T-helper 1 cell treated with Interleukin-12 subunit alpha and Interleukin-12 subunit beta and Interleukin-4 antibody, amounts not matched to agents 30 μg/mL and 1 μg/mL, for 36 hours (primary cell): ENCODE measurements at regions not wholly inside any gene's neighbourhood (a gene's known extent, or its start where the extent isn't known, plus 50 kb on each side); places are given as distances from the start of the nearest gene placed in this dataset.
"Not testable (repeated sequence)": the region's sequence is repeated elsewhere in the genome, so short reads cannot be mapped to it uniquely, and the experiment has no call there.

ENCODE experiments used
- H3K27ac Mint-ChIP-seq: one replicate; pipeline ENCODE4 v1.8.0; 2021; ENCODE audit warnings: mild to moderate bottlenecking, mixed read lengths
- H3K27me3 Mint-ChIP-seq: one replicate; pipeline ENCODE4 v1.8.0; 2021; ENCODE audit warnings: low read depth, mixed read lengths
- H3K36me3 Mint-ChIP-seq: one replicate; pipeline ENCODE4 v1.8.0; 2021; ENCODE audit warnings: low read depth, mixed read lengths
- H3K4me1 Mint-ChIP-seq: one replicate; pipeline ENCODE4 v1.8.0; 2021; ENCODE audit warnings: low read depth, mixed read lengths
- H3K4me3 Mint-ChIP-seq: one replicate; pipeline ENCODE4 v1.8.0; 2021; ENCODE audit warnings: mild to moderate bottlenecking, moderate library complexity, mixed read lengths
- H3K9me3 Mint-ChIP-seq: one replicate; pipeline ENCODE4 v1.8.0; 2021; ENCODE audit warnings: mixed read lengths

DNA sequence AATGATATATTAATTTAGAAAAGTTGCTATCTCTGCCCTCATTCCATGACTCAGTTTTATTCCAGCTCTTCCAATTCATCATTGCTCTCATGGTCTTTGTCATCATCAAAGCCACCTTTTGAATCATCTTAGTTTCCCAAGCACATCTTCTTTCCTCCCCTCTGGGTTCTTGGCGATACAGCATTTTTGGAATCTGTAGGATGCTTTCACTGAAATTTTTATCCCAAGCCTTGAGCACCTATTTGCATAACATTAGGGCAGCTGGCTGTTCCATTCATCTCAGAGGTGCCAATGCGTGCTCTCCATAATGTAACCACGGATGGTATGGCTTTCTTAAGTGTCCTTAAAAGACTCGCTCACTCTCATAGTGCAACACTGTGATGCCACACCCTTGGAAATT is 100.4 kb downstream of the SNX5 start:
- H3K27ac Mint-ChIP-seq, result no peak overlapping the region
- no peaks in the 10 kb centered on the region for H3K36me3 Mint-ChIP-seq
- no peak overlapping the region for H3K4me3 Mint-ChIP-seq
- H3K9me3 Mint-ChIP-seq, result no peaks in the 10 kb centered on the region
- peaks cover 5% of the 10 kb centered on the region for H3K4me1 Mint-ChIP-seq
- H3K27me3 Mint-ChIP-seq, result peaks cover 16% of the 10 kb centered on the region

- peaks cover 5% of the 10 kb centered on the region for H3K4me1 Mint-ChIP-seq
- H3K36me3 Mint-ChIP-seq, result no peaks in the 10 kb centered on the region
- H3K27ac Mint-ChIP-seq, result no peak overlapping the region
- H3K4me3 Mint-ChIP-seq, result no peak overlapping the region
- H3K9me3 Mint-ChIP-seq, result no peaks in the 10 kb centered on the region
- H3K27me3 Mint-ChIP-seq, result peaks cover 20% of the 10 kb centered on the region
Observed at GRCh38 chr20:17867131-17867925, 101.3 kb downstream of the SNX5 start.

DNA sequence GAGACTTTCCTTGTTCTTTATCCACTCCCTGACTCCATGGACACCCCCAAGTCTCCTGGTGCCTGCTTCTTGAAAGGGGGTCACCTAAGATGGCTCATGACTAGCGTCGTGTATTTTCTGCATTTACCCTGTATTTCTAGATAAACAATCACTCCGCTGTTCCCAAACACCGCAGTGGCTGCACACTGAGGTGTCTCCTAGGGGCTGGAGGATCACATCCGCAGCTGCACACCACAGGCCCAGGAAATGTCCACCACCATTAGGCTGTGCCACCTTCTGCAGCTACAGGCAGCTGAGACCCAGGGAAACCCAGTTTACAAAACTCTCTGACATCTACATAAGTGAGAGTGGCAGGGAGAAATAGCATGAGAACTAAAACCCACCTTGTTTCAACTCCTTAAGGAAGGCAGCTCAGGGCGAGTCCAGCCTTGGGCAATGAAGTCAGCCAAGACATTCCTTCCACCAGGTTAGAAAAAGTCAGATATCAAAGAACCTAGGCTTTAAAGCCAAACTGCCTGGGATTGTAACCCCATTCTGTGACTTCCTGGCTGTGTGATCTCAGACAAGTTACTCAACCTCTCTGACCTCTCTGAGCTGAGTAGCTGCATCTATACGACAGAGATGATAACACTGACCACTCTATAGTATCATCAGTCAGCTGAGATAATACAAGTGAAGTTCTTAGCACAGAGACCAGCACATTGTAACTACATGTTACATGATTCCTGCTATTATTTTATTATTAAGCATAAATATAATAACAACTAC is 102.2 kb downstream of the SNX5 start:
- Mint-ChIP-seq H3K27me3 (peaks cover 26% of the 10 kb centered on the region), H3K9me3 (no peaks in the 10 kb centered on the region), H3K4me1 (no peaks in the 10 kb centered on the region), H3K4me3 (no peak overlapping the region), H3K27ac (no peak overlapping the region), H3K36me3 (no peaks in the 10 kb centered on the region)

GRCh38 chr20:17863577-17864292 is 104.9 kb downstream of the SNX5 start:
- Mint-ChIP-seq H3K4me1 (peaks cover 5% of the 10 kb centered on the region), H3K36me3 (no peaks in the 10 kb centered on the region), H3K4me3 (no peak overlapping the region), H3K27me3 (peaks cover 37% of the 10 kb centered on the region), H3K9me3 (no peaks in the 10 kb centered on the region), H3K27ac (no peak overlapping the region)

GRCh38 chr20:17863209-17863576 is 105.4 kb downstream of the SNX5 start:
- H3K27ac Mint-ChIP-seq, result no peak overlapping the region
- H3K36me3 Mint-ChIP-seq, result no peaks in the 10 kb centered on the region
- H3K9me3 Mint-ChIP-seq, result no peaks in the 10 kb centered on the region
- H3K27me3 Mint-ChIP-seq, result peaks cover 33% of the 10 kb centered on the region
- no peak overlapping the region for H3K4me3 Mint-ChIP-seq
- peaks cover 5% of the 10 kb centered on the region for H3K4me1 Mint-ChIP-seq

DNA sequence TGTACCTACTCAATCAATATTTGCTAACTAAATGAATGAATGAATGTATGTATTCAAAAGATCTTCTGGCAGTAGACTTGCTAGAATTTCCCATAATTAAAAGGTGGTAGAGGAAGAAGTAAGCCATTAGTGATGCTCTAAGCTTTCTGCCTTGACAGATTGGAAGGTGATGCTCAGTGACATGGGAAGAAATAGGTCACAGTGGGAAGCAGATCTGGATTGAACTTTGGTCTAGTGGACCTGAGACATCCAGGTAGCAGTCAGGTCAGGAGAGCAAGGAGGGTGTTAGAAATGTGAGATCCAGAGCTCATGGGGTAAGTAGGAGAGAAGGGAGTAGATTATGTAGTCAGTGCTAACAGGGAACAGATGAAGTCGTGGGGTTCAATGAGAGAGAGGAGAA is 106.4 kb downstream of the SNX5 start:
- Mint-ChIP-seq H3K36me3 (no peaks in the 10 kb centered on the region), H3K4me1 (peaks cover 6% of the 10 kb centered on the region), H3K27me3 (peaks cover 27% of the 10 kb centered on the region), H3K27ac (no peak overlapping the region), H3K4me3 (no peak overlapping the region), H3K9me3 (no peaks in the 10 kb centered on the region)

GRCh38 chr20:17861620-17862019 is 107.0 kb downstream of the SNX5 start:
- not testable (repeated sequence) for H3K36me3 Mint-ChIP-seq, H3K9me3 Mint-ChIP-seq, H3K27ac Mint-ChIP-seq, H3K4me3 Mint-ChIP-seq
- peaks cover 27% of the 10 kb centered on the region for H3K27me3 Mint-ChIP-seq
- H3K4me1 Mint-ChIP-seq, result peaks cover 10% of the 10 kb centered on the region

GRCh38 chr20:17860301-17861197 is 108.0 kb downstream of the SNX5 start:
- Mint-ChIP-seq H3K27me3 (peaks cover 22% of the 10 kb centered on the region), H3K36me3 (no peaks in the 10 kb centered on the region), H3K9me3 (no peaks in the 10 kb centered on the region), H3K4me1 (peaks cover 18% of the 10 kb centered on the region), H3K4me3 (no peak overlapping the region), H3K27ac (no peak overlapping the region)

DNA sequence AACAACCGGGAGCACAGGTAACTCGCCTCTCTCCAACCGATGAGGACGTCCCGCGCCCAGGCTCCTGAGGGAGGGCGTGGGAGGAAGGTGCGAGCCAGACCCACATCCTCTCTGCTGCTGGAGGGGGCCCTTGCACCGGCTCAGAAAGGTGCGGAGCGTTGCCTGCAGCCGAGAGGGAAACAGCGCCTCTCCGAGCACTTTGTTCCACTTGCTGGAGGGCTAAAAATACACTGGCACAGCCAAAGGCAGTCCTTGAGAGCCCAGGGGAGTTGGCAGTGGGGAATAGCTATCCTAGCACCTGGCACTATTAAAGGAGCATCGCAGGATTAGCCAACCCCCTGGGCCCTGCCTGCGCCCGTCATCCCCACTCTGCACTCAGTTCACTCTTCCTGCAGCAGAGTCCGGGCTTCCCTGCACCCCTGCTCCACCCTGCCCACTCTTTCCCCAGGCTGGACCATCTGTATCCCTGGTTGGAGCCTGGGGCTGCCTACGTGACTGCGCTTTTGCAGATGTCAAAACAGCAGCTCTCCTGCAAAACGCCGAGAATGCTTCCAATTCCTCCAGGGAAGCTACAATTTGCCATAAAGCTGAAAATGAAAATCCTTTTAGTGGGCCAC is 108.9 kb downstream of the SNX5 start:
- H3K9me3 Mint-ChIP-seq, result no peaks in the 10 kb centered on the region
- peaks cover 18% of the 10 kb centered on the region for H3K4me1 Mint-ChIP-seq
- peaks cover 22% of the 10 kb centered on the region for H3K27me3 Mint-ChIP-seq
- no peak overlapping the region for H3K27ac Mint-ChIP-seq
- no peak overlapping the region for H3K4me3 Mint-ChIP-seq
- H3K36me3 Mint-ChIP-seq, result no peaks in the 10 kb centered on the region

DNA sequence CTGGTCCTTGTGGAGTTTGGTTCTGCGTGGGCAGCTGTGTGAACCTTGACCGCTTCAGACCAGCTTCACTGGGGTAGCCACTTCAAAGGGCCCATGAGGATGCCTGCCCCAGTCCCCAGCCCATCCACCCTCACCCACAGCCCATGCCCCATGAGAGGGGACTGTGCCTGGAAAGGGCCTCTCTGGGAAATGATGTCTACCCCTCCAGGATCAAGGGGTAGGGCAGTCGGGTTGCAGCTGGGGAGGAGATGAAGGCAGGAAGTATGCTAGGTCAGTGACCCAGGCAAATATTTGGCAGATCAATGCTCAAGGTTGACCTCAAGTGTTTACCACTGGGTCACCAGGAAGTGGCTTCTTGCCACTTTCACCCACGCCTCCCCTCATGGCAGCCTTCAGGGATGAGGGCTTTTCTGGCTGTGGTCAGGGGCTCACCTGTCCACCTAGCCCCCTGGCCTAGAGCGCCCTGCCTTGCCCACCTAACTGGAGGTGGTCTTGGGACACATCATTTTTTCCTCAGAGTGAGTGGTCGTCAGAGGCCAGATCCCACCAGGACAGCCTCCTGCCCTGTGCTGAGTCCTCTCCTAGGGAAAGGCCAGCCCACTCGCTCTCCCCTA is 109.5 kb downstream of the SNX5 start:
- H3K36me3 Mint-ChIP-seq, result no peaks in the 10 kb centered on the region
- peaks cover 22% of the 10 kb centered on the region for H3K4me1 Mint-ChIP-seq
- H3K4me3 Mint-ChIP-seq, result no peak overlapping the region
- H3K27me3 Mint-ChIP-seq, result peaks cover 22% of the 10 kb centered on the region
- H3K27ac Mint-ChIP-seq, result no peak overlapping the region
- no peaks in the 10 kb centered on the region for H3K9me3 Mint-ChIP-seq

GRCh38 chr20:17858450-17859001 is 110.1 kb downstream of the SNX5 start:
- H3K36me3 Mint-ChIP-seq, result no peaks in the 10 kb centered on the region
- peaks cover 22% of the 10 kb centered on the region for H3K27me3 Mint-ChIP-seq
- H3K4me1 Mint-ChIP-seq, result peaks cover 22% of the 10 kb centered on the region
- no peaks in the 10 kb centered on the region for H3K9me3 Mint-ChIP-seq
- no peak overlapping the region for H3K27ac Mint-ChIP-seq
- no peak overlapping the region for H3K4me3 Mint-ChIP-seq

GRCh38 chr20:17857639-17858449 is 110.8 kb downstream of the SNX5 start:
- H3K4me3 Mint-ChIP-seq, result no peak overlapping the region
- H3K27ac Mint-ChIP-seq, result no peak overlapping the region
- peaks cover 25% of the 10 kb centered on the region for H3K27me3 Mint-ChIP-seq
- H3K36me3 Mint-ChIP-seq, result no peaks in the 10 kb centered on the region
- peaks cover 22% of the 10 kb centered on the region for H3K4me1 Mint-ChIP-seq
- H3K9me3 Mint-ChIP-seq, result no peaks in the 10 kb centered on the region
